ENCODE measurements at regions not wholly inside any gene's neighbourhood (a gene's known extent, or its start where the extent isn't known, plus 50 kb on each side); places are given as distances from the start of the nearest gene placed in this dataset.
"Not testable (repeated sequence)": the region's sequence is repeated elsewhere in the genome, so short reads cannot be mapped to it uniquely, and the experiment has no call there.

DNA sequence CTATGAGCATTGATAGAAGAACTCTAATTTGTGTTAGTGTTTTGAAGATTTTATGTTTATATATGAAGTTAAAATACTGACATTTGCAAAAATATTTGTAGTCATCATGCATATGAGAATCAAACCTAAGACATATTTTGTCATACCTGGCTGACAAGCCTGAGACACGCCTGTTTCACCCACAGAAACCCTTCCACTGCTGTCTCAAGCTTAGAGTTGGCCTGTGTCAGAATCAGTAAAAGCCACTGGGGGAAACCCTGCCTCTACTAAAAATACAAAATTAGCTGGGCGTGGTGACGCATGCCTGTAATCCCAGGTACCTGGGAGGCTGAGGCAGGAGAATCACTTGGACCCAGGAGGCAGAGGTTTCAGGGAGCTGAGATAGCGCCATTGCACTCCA lies 218.0 kb upstream of the C1QTNF3 start:
- not testable (repeated sequence) for H3K27me3 ChIP-seq (ENCODE audit: control insufficient read depth in 1 of 2, insufficient read depth in 2 of 2, low read length in 2 of 2); H3K27ac ChIP-seq (ENCODE audit: low read depth, low read length); H3K9ac ChIP-seq (ENCODE audit: low read depth in 1 of 2, low read length in 2 of 2); H3K36me3 ChIP-seq (ENCODE audit: control insufficient read depth in 1 of 2, insufficient read depth in 2 of 2, low read length in 2 of 2); H3K4me3 ChIP-seq (ENCODE audit: low read depth in 1 of 2, low read length in 2 of 2); H3K4me1 ChIP-seq (ENCODE audit: control insufficient read depth in 1 of 2, insufficient read depth in 2 of 2, low read length in 2 of 2); H3K9me3 ChIP-seq (ENCODE audit: control insufficient read depth in 1 of 2, low read length in 2 of 2)

DNA sequence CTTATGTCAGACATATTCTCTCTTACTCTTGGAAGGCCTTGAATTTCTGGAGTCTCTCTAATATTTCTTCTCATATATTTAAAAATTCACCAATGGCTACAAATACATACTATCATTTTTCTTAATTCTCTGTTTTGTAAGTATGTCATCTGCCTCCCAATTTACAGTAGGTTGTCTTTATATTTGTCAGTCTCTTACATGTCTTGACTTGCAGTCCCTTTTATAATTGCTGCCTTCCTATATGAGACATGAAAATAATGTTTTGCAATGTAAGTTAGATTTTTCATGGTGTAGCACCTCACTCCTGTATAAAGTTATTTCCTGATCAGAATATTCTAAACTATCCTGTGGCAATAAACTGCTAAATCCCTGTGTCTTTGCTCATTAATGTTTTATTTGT lies 223.1 kb upstream of the C1QTNF3 start:
- H3K9ac ChIP-seq (ENCODE audit: low read depth in 1 of 2, low read length in 2 of 2); H3K36me3 ChIP-seq (ENCODE audit: control insufficient read depth in 1 of 2, insufficient read depth in 2 of 2, low read length in 2 of 2); H3K4me3 ChIP-seq (ENCODE audit: low read depth in 1 of 2, low read length in 2 of 2); H3K4me1 ChIP-seq (ENCODE audit: control insufficient read depth in 1 of 2, insufficient read depth in 2 of 2, low read length in 2 of 2); H3K27ac ChIP-seq (ENCODE audit: low read depth, low read length); H3K9me3 ChIP-seq (ENCODE audit: control insufficient read depth in 1 of 2, low read length in 2 of 2); H3K27me3 ChIP-seq (ENCODE audit: control insufficient read depth in 1 of 2, insufficient read depth in 2 of 2, low read length in 2 of 2): not testable (repeated sequence)

DNA sequence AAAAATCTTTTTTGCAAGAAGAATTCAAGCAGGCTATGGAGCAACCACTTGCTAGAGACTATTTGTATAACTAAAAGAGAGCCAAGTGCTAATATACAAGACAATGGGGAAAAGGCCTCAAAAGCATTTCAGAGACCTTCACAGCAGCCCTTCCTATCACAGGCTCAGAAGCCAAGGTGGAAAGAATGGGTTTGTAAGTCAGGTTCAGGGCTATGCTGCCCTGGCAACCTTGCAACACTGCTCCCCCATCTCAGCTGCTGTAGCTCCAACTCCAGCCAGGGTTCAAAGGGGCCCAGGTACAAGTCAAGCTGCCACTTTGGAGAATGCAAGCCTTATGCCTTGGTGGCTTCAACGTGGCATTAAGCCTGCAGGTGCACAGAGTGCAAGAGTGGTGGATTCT lies 253.7 kb upstream of the C1QTNF3 start:
- not testable (repeated sequence) for H3K27ac ChIP-seq (ENCODE audit: low read depth, low read length); H3K9ac ChIP-seq (ENCODE audit: low read depth in 1 of 2, low read length in 2 of 2); H3K4me1 ChIP-seq (ENCODE audit: control insufficient read depth in 1 of 2, insufficient read depth in 2 of 2, low read length in 2 of 2); H3K36me3 ChIP-seq (ENCODE audit: control insufficient read depth in 1 of 2, insufficient read depth in 2 of 2, low read length in 2 of 2); H3K27me3 ChIP-seq (ENCODE audit: control insufficient read depth in 1 of 2, insufficient read depth in 2 of 2, low read length in 2 of 2); H3K4me3 ChIP-seq (ENCODE audit: low read depth in 1 of 2, low read length in 2 of 2); H3K9me3 ChIP-seq (ENCODE audit: control insufficient read depth in 1 of 2, low read length in 2 of 2)

DNA sequence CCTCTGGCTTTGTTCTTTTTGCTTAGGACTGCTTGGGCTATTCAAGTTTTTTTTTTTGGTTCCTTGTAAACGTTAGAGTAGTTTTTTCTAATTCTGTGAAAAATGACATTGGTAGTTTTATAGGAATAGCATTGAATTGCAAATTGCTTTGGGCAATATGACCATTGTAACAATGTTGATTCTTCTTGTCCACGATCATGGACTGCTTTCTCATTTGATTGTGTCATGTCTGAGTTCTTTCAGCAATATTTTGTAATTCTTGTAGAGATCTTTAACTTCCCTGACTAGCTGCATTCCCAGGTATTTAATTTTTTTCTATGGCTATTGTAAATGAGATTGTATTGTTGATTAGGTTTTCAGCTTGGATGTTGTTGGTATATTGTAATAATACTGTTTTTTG lies 286.2 kb upstream of the C1QTNF3 start:
- H3K4me3 ChIP-seq (ENCODE audit: low read depth in 1 of 2, low read length in 2 of 2); H3K9me3 ChIP-seq (ENCODE audit: control insufficient read depth in 1 of 2, low read length in 2 of 2); H3K27ac ChIP-seq (ENCODE audit: low read depth, low read length); H3K27me3 ChIP-seq (ENCODE audit: control insufficient read depth in 1 of 2, insufficient read depth in 2 of 2, low read length in 2 of 2); H3K4me1 ChIP-seq (ENCODE audit: control insufficient read depth in 1 of 2, insufficient read depth in 2 of 2, low read length in 2 of 2); H3K36me3 ChIP-seq (ENCODE audit: control insufficient read depth in 1 of 2, insufficient read depth in 2 of 2, low read length in 2 of 2); H3K9ac ChIP-seq (ENCODE audit: low read depth in 1 of 2, low read length in 2 of 2): not testable (repeated sequence)

DNA sequence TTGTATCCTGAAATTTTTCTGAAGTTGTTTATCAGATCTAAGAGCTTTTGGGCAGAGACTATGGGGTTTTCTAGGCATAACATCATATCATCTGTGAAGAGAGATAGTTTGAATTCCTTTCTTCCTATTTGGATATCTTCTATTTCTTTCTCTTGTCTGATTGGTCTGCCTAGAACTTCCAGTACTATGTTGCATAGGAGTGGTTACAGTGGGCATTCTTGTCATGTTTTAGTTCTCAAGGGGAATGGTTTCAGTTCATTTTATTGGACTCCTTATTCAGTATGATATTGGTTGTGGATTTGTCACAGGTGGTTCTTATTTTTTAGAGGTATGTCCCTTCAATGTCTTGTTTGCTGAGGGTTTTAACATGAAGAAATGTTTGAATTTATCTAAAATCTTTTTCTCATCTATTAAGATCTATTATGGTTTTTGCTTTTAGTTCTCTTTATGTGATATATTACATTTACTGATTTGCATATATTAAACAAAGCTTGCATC lies 286.6 kb upstream of the C1QTNF3 start:
- H3K36me3 ChIP-seq (ENCODE audit: control insufficient read depth in 1 of 2, insufficient read depth in 2 of 2, low read length in 2 of 2); H3K27ac ChIP-seq (ENCODE audit: low read depth, low read length); H3K9ac ChIP-seq (ENCODE audit: low read depth in 1 of 2, low read length in 2 of 2); H3K27me3 ChIP-seq (ENCODE audit: control insufficient read depth in 1 of 2, insufficient read depth in 2 of 2, low read length in 2 of 2); H3K4me1 ChIP-seq (ENCODE audit: control insufficient read depth in 1 of 2, insufficient read depth in 2 of 2, low read length in 2 of 2); H3K4me3 ChIP-seq (ENCODE audit: low read depth in 1 of 2, low read length in 2 of 2); H3K9me3 ChIP-seq (ENCODE audit: control insufficient read depth in 1 of 2, low read length in 2 of 2): not testable (repeated sequence)

DNA sequence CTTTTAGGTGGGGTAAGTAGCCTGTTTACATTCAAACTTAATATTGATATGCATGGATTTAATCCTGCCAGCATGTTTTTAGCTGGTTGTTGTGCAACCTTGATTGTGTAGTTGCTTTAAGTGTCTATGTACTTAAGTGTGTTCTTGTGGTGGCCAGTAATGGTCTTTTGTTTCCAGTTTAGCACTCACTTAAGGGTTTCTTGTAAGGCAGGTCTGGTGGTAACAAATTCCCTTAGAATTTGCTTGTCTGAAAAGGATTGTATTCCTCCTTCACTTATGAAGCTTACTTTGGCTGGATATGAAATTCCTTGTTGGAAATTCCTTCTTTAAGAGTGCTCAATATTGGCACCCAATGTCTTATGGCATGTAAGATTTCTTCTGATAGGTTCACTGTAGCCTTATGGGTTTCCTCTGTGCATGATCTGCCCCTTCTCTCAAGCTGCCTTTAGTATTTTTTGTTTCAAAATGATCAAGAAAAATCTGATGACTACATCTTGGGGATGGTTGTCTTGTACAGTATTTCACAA lies 289.0 kb upstream of the C1QTNF3 start:
- not testable (repeated sequence) for H3K27ac ChIP-seq (ENCODE audit: low read depth, low read length); H3K4me3 ChIP-seq (ENCODE audit: low read depth in 1 of 2, low read length in 2 of 2); H3K9me3 ChIP-seq (ENCODE audit: control insufficient read depth in 1 of 2, low read length in 2 of 2); H3K4me1 ChIP-seq (ENCODE audit: control insufficient read depth in 1 of 2, insufficient read depth in 2 of 2, low read length in 2 of 2); H3K27me3 ChIP-seq (ENCODE audit: control insufficient read depth in 1 of 2, insufficient read depth in 2 of 2, low read length in 2 of 2); H3K9ac ChIP-seq (ENCODE audit: low read depth in 1 of 2, low read length in 2 of 2); H3K36me3 ChIP-seq (ENCODE audit: control insufficient read depth in 1 of 2, insufficient read depth in 2 of 2, low read length in 2 of 2)

DNA sequence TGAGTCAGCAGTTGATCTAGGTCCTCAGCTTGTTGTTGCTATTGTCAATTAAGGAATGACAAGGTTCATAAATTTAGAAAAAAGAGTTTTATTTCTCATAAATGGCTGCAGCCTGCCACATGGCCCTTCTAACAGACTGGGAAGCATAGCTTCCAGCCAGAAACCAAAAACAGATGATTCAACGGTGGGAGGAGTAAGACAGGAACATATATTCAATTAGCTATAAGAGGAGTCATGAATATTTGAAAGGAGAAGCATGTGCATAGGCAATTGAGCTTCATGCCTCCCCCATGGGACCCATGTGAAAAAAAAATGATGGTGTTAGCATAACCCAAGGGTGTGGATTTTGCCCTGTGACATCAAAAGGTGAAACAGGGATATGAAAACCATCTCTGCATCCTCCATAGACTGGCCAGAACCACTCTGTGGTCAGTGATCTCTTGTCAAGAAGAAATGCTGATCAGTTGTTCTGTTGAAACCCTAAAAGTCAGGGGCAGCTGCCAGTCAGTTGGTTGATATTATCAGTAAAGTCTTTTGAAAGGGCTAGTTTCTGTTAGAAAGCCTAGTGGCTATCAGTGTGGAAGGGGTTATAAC lies 296.5 kb upstream of the C1QTNF3 start:
- H3K9me3 ChIP-seq (ENCODE audit: control insufficient read depth in 1 of 2, low read length in 2 of 2); H3K9ac ChIP-seq (ENCODE audit: low read depth in 1 of 2, low read length in 2 of 2); H3K4me1 ChIP-seq (ENCODE audit: control insufficient read depth in 1 of 2, insufficient read depth in 2 of 2, low read length in 2 of 2); H3K27me3 ChIP-seq (ENCODE audit: control insufficient read depth in 1 of 2, insufficient read depth in 2 of 2, low read length in 2 of 2); H3K36me3 ChIP-seq (ENCODE audit: control insufficient read depth in 1 of 2, insufficient read depth in 2 of 2, low read length in 2 of 2); H3K27ac ChIP-seq (ENCODE audit: low read depth, low read length); H3K4me3 ChIP-seq (ENCODE audit: low read depth in 1 of 2, low read length in 2 of 2): not testable (repeated sequence)

DNA sequence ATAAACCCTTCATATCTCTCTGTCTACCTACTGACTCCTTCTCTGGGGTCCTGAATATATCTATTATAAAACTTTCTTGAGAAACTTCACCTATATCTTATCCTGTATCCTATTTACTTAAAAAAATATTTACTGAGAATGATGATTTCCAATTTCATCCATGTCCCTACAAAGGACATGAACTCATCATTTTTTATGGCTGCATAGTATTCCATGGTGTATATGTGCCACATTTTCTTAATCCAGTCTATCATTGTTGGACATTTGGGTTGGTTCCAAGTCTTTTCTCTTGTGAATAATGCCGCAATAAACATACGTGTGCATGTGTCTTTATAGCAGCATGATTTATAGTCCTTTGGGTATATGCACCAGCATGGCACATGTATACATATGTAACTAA lies 301.7 kb upstream of the RAI14 start:
- H3K9ac ChIP-seq (ENCODE audit: low read depth in 1 of 2, low read length in 2 of 2); H3K27me3 ChIP-seq (ENCODE audit: control insufficient read depth in 1 of 2, insufficient read depth in 2 of 2, low read length in 2 of 2): not testable (repeated sequence)

DNA sequence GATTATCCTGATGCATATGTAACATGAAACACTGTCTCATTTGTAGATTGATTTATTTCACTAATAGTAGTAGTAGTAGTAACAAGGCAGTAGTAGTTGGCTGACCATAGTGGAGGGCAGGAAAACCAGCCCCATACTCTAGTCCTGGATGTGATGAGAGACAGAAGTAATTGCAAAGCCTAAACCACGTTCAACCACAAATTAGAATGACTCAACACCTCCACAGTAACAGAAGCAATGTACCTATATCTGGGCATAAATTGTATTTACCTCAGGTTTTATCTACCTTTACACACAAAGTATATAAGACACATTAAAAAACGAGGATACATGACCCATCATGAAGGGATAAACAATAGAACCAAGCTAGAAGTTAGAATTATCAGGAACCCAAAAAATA lies 284.7 kb upstream of the RAI14 start:
- H3K36me3 ChIP-seq (ENCODE audit: control insufficient read depth in 1 of 2, insufficient read depth in 2 of 2, low read length in 2 of 2); H3K4me1 ChIP-seq (ENCODE audit: control insufficient read depth in 1 of 2, insufficient read depth in 2 of 2, low read length in 2 of 2); H3K27me3 ChIP-seq (ENCODE audit: control insufficient read depth in 1 of 2, insufficient read depth in 2 of 2, low read length in 2 of 2); H3K4me3 ChIP-seq (ENCODE audit: low read depth in 1 of 2, low read length in 2 of 2); H3K27ac ChIP-seq (ENCODE audit: low read depth, low read length); H3K9me3 ChIP-seq (ENCODE audit: control insufficient read depth in 1 of 2, low read length in 2 of 2); H3K9ac ChIP-seq (ENCODE audit: low read depth in 1 of 2, low read length in 2 of 2): not testable (repeated sequence)

More for the DNA sequence above, 301.7 kb upstream of the RAI14 start:
- H3K27ac ChIP-seq (ENCODE audit: low read depth, low read length); H3K9me3 ChIP-seq (ENCODE audit: control insufficient read depth in 1 of 2, low read length in 2 of 2); H3K4me3 ChIP-seq (ENCODE audit: low read depth in 1 of 2, low read length in 2 of 2); H3K36me3 ChIP-seq (ENCODE audit: control insufficient read depth in 1 of 2, insufficient read depth in 2 of 2, low read length in 2 of 2); H3K4me1 ChIP-seq (ENCODE audit: control insufficient read depth in 1 of 2, insufficient read depth in 2 of 2, low read length in 2 of 2): not testable (repeated sequence)

DNA sequence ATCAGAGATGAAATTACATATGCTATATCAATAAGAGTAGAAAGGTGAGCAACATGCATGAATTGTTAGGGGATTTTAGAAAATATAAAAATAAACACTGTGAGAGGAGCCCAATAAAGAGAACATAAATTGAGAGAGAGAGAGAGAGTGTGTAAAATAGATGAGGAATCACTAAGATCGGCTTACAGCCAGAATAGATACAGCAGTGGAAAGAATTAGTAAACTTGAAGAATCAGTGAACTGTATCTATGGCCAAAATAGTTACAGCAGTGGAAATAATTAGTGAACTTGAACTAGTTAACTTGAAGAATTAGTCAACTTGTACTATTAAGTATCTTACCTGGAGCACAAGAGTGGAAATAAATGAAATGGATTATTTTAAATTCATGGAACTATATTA lies 284.3 kb upstream of the RAI14 start:
- not testable (repeated sequence) for H3K27ac ChIP-seq (ENCODE audit: low read depth, low read length); H3K27me3 ChIP-seq (ENCODE audit: control insufficient read depth in 1 of 2, insufficient read depth in 2 of 2, low read length in 2 of 2); H3K4me1 ChIP-seq (ENCODE audit: control insufficient read depth in 1 of 2, insufficient read depth in 2 of 2, low read length in 2 of 2); H3K9ac ChIP-seq (ENCODE audit: low read depth in 1 of 2, low read length in 2 of 2); H3K36me3 ChIP-seq (ENCODE audit: control insufficient read depth in 1 of 2, insufficient read depth in 2 of 2, low read length in 2 of 2); H3K4me3 ChIP-seq (ENCODE audit: low read depth in 1 of 2, low read length in 2 of 2); H3K9me3 ChIP-seq (ENCODE audit: control insufficient read depth in 1 of 2, low read length in 2 of 2)

DNA sequence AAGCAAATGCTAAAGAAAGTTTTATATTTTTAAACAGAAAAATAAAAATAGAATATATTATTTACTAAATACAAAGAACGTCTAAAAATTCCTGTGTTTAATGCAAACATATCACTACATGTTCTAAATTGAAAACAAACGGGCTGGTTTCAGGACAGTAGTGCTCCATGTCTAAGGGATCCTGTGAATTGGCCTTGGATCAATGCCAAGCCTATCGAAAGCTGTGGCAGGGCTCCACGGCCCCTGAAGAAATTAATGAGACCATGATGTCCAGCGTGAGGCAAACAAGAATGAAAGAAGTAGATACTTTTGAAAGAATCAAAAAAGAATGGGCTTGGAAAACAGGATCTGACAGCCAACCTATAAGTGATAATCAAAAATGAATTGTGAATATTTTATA lies 283.4 kb upstream of the RAI14 start:
- not testable (repeated sequence) for H3K9me3 ChIP-seq (ENCODE audit: control insufficient read depth in 1 of 2, low read length in 2 of 2); H3K9ac ChIP-seq (ENCODE audit: low read depth in 1 of 2, low read length in 2 of 2); H3K4me1 ChIP-seq (ENCODE audit: control insufficient read depth in 1 of 2, insufficient read depth in 2 of 2, low read length in 2 of 2); H3K27me3 ChIP-seq (ENCODE audit: control insufficient read depth in 1 of 2, insufficient read depth in 2 of 2, low read length in 2 of 2); H3K4me3 ChIP-seq (ENCODE audit: low read depth in 1 of 2, low read length in 2 of 2); H3K36me3 ChIP-seq (ENCODE audit: control insufficient read depth in 1 of 2, insufficient read depth in 2 of 2, low read length in 2 of 2); H3K27ac ChIP-seq (ENCODE audit: low read depth, low read length)

All from duodenal mucosa (tissue), 2 donors.